ENCODE measurements at regions not wholly inside any gene's neighbourhood (a gene's known extent, or its start where the extent isn't known, plus 50 kb on each side); places are given as distances from the start of the nearest gene placed in this dataset.
A peak's percentile ranks its signal among the peaks of the same experiment; 100 is the strongest.

DNA sequence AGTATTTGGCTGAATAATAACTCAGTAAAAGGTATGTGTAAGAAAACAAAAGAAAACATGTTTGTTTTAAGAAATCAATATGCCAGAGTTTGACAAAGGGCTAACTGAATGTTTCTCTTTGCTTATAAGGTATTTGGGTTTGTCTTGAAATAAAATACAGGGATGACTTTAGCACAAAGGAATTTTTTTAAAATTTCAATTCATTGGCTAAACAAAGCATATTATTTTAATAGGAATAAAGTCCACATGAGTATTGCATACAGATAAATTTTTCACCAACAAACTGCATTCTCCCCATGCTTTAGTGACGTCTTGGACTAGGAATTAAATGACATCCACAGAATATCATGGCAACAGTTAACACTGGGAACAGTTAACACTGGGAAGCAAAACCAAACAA, 480.0 kb upstream of the JAG1 start:
- Mint-ChIP-seq H3K27ac (ENCODE audit: unreplicated experiment) (no peak overlapping the region), H3K36me3 (ENCODE audit: low read depth, unreplicated experiment) (no peaks in the 10 kb centered on the region), H3K4me3 (ENCODE audit: unreplicated experiment) (no peak overlapping the region), H3K27me3 (ENCODE audit: low read depth, unreplicated experiment) (no peaks in the 10 kb centered on the region), H3K4me1 (ENCODE audit: low read depth, unreplicated experiment) (peaks cover 4% of the 10 kb centered on the region), H3K9me3 (ENCODE audit: unreplicated experiment) (no peaks in the 10 kb centered on the region)
- Histone ChIP-seq H4K20me1 (ENCODE audit: insufficient read depth, low read length) (no peaks in the 10 kb centered on the region), H2AFZ (ENCODE audit: low read depth, low read length) (no peak overlapping the region), H3K4me2 (ENCODE audit: low read length) (peak overlapping the region; percentile 29), H3K27me3 (ENCODE audit: insufficient read depth, low read length) (no peaks in the 10 kb centered on the region), H3K9me3 (ENCODE audit: insufficient read depth, low read depth, low read length) (no peaks in the 10 kb centered on the region), H3K4me1 (ENCODE audit: insufficient read depth, low read length) (peaks cover 11% of the 10 kb centered on the region), H3K9ac (ENCODE audit: low read length) (peak overlapping the region; percentile 21), H3K4me3 (ENCODE audit: insufficient read depth, low read depth, low read length) (no peak overlapping the region), H3K36me3 (ENCODE audit: insufficient read depth, low read length) (no peaks in the 10 kb centered on the region), H3K79me2 (ENCODE audit: insufficient read depth, low read length) (no peaks in the 10 kb centered on the region), H3K27ac (ENCODE audit: low read depth, low read length) (peak overlapping the region; percentile 57)
- no peak for TF ChIP-seq EZH2 (IDR thresholded peaks at IDR 0.05; ENCODE audit: insufficient read depth, low read length)
- TF ChIP-seq, protein P1, sequence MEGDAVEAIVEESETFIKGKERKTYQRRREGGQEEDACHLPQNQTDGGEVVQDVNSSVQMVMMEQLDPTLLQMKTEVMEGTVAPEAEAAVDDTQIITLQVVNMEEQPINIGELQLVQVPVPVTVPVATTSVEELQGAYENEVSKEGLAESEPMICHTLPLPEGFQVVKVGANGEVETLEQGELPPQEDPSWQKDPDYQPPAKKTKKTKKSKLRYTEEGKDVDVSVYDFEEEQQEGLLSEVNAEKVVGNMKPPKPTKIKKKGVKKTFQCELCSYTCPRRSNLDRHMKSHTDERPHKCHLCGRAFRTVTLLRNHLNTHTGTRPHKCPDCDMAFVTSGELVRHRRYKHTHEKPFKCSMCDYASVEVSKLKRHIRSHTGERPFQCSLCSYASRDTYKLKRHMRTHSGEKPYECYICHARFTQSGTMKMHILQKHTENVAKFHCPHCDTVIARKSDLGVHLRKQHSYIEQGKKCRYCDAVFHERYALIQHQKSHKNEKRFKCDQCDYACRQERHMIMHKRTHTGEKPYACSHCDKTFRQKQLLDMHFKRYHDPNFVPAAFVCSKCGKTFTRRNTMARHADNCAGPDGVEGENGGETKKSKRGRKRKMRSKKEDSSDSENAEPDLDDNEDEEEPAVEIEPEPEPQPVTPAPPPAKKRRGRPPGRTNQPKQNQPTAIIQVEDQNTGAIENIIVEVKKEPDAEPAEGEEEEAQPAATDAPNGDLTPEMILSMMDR (IDR thresholded peaks at IDR 0.05; ENCODE audit: insufficient read depth, low read depth, low read length), result no peak
- FAIRE-seq (no peak), DNase-seq (ENCODE audit: low read depth) (peak; percentile 66)

- FAIRE-seq, result no peak
- Histone ChIP-seq H3K27me3 (ENCODE audit: insufficient read depth, low read length) (no peaks in the 10 kb centered on the region), H3K4me3 (ENCODE audit: insufficient read depth, low read depth, low read length) (no peak overlapping the region), H3K4me1 (ENCODE audit: insufficient read depth, low read length) (peaks cover 11% of the 10 kb centered on the region), H3K9ac (ENCODE audit: low read length) (no peak overlapping the region), H3K9me3 (ENCODE audit: insufficient read depth, low read depth, low read length) (no peaks in the 10 kb centered on the region), H4K20me1 (ENCODE audit: insufficient read depth, low read length) (no peaks in the 10 kb centered on the region), H2AFZ (ENCODE audit: low read depth, low read length) (no peak overlapping the region), H3K4me2 (ENCODE audit: low read length) (no peak overlapping the region), H3K27ac (ENCODE audit: low read depth, low read length) (no peak overlapping the region), H3K36me3 (ENCODE audit: insufficient read depth, low read length) (no peaks in the 10 kb centered on the region), H3K79me2 (ENCODE audit: insufficient read depth, low read length) (no peaks in the 10 kb centered on the region)
- H3K27ac Mint-ChIP-seq (ENCODE audit: unreplicated experiment), result no peak overlapping the region
- no peak for DNase-seq (ENCODE audit: low read depth)
- TF ChIP-seq, protein P1 (IDR thresholded peaks at IDR 0.05; ENCODE audit: insufficient read depth, low read depth, low read length), result no peak
- TF ChIP-seq EZH2 (IDR thresholded peaks at IDR 0.05; ENCODE audit: insufficient read depth, low read length), result no peak
- no peaks in the 10 kb centered on the region for H3K36me3 Mint-ChIP-seq (ENCODE audit: low read depth, unreplicated experiment)
- H3K27me3 Mint-ChIP-seq (ENCODE audit: low read depth, unreplicated experiment), result no peaks in the 10 kb centered on the region
- H3K9me3 Mint-ChIP-seq (ENCODE audit: unreplicated experiment), result no peaks in the 10 kb centered on the region
- H3K4me3 Mint-ChIP-seq (ENCODE audit: unreplicated experiment), result no peak overlapping the region
- peaks cover 14% of the 10 kb centered on the region for H3K4me1 Mint-ChIP-seq (ENCODE audit: low read depth, unreplicated experiment)
These were observed 481.5 kb upstream of the JAG1 start for GRCh38 chr20:11155156-11155756.

DNA sequence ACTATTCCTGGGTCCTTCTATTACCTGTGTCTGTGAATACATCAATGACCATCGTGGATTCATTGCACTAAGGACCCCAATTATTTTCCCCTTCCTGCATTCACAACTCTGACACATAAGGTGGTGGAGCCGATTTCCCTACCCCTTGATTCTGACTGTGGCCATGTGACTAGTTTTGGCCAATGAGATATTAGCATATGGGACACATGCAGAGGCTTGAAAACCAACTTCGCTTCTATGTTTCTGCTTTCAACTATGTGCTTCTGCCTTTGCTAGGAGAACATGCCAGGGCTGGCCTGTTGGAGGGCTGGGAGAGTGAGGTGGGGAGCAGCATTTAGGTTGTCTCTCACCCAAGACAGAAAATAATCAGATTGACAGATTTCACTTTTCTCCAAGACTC, 483.1 kb upstream of the JAG1 start:
- H3K4me3 Mint-ChIP-seq (ENCODE audit: unreplicated experiment), result no peak overlapping the region
- H3K27me3 Mint-ChIP-seq (ENCODE audit: low read depth, unreplicated experiment), result no peaks in the 10 kb centered on the region
- FAIRE-seq (no peak), DNase-seq (ENCODE audit: low read depth) (no peak)
- H3K4me1 Mint-ChIP-seq (ENCODE audit: low read depth, unreplicated experiment), result peaks cover 14% of the 10 kb centered on the region
- Histone ChIP-seq H3K9me3 (ENCODE audit: insufficient read depth, low read depth, low read length) (no peaks in the 10 kb centered on the region), H2AFZ (ENCODE audit: low read depth, low read length) (no peak overlapping the region), H3K79me2 (ENCODE audit: insufficient read depth, low read length) (no peaks in the 10 kb centered on the region), H3K4me2 (ENCODE audit: low read length) (no peak overlapping the region), H3K4me3 (ENCODE audit: insufficient read depth, low read depth, low read length) (no peak overlapping the region), H3K36me3 (ENCODE audit: insufficient read depth, low read length) (no peaks in the 10 kb centered on the region), H3K27me3 (ENCODE audit: insufficient read depth, low read length) (no peaks in the 10 kb centered on the region), H3K4me1 (ENCODE audit: insufficient read depth, low read length) (peaks cover 11% of the 10 kb centered on the region), H3K27ac (ENCODE audit: low read depth, low read length) (no peak overlapping the region), H4K20me1 (ENCODE audit: insufficient read depth, low read length) (no peaks in the 10 kb centered on the region), H3K9ac (ENCODE audit: low read length) (no peak overlapping the region)
- no peak overlapping the region for H3K27ac Mint-ChIP-seq (ENCODE audit: unreplicated experiment)
- H3K36me3 Mint-ChIP-seq (ENCODE audit: low read depth, unreplicated experiment), result no peaks in the 10 kb centered on the region
- H3K9me3 Mint-ChIP-seq (ENCODE audit: unreplicated experiment), result no peaks in the 10 kb centered on the region
- TF ChIP-seq EZH2 (IDR thresholded peaks at IDR 0.05; ENCODE audit: insufficient read depth, low read length), result no peak
- TF ChIP-seq, protein P1 (IDR thresholded peaks at IDR 0.05; ENCODE audit: insufficient read depth, low read depth, low read length), result no peak
